CD14-positive monocyte (primary cell): ENCODE measurements at regions not wholly inside any gene's neighbourhood (a gene's known extent, or its start where the extent isn't known, plus 50 kb on each side); places are given as distances from the start of the nearest gene placed in this dataset.

Source experiments
- DNase-seq, 3 donors: peaks; one replicate each; pipeline ENCODE4 v3.0.0-alpha.2; 2011 to 2022
- H2AFZ ChIP-seq: 2 replicates; pipeline ENCODE4 v1.6.0; 2012; ENCODE audit warnings: mild to moderate bottlenecking, low read depth, low read length, inconsistent platforms; ENCODE audit not compliant: insufficient read depth, poor library complexity, severe bottlenecking
- H3K27ac ChIP-seq, 2 donors: 1 replicate in 1 of 2; 2 replicates in 1 of 2; pipeline ENCODE4 v1.5.1; 2012 to 2013; ENCODE audit warnings: low read length in 2 of 2, control low read depth in 1 of 2, inconsistent platforms in 1 of 2, low read depth in 1 of 2, mild to moderate bottlenecking in 1 of 2
- H3K27me3 ChIP-seq, 2 donors: one replicate each; pipeline versions ENCODE4 v1.6.0 to v1.6.1; 2011 to 2013; ENCODE audit warnings: low read length in 2 of 2; ENCODE audit not compliant: control insufficient read depth in 2 of 2, insufficient read depth in 2 of 2
- H3K36me3 ChIP-seq, 2 donors: replicated peaks in 1 of 2; 1 replicate in 1 of 2; 2 replicates in 1 of 2; pipeline versions ENCODE4 v1.5.1 to v1.6.1; 2012 to 2013; ENCODE audit warnings: low read length in 2 of 2, control low read depth in 1 of 2, inconsistent platforms in 1 of 2, mild to moderate bottlenecking in 1 of 2; ENCODE audit not compliant: insufficient read depth in 2 of 2, control insufficient read depth in 1 of 2
- H3K4me1 ChIP-seq, 2 donors: 1 replicate in 1 of 2; 2 replicates in 1 of 2; pipeline versions ENCODE4 v1.5.1 to v1.6.1; 2012 to 2013; ENCODE audit warnings: low read length in 2 of 2, control low read depth in 1 of 2, inconsistent platforms in 1 of 2, mild to moderate bottlenecking in 1 of 2, moderate library complexity in 1 of 2; ENCODE audit not compliant: insufficient read depth in 2 of 2, control insufficient read depth in 1 of 2
- H3K4me2 ChIP-seq: replicated peaks from 2 replicates; pipeline ENCODE3; 2012; ENCODE audit warnings: low read length, moderate library complexity, mild to moderate bottlenecking; ENCODE audit not compliant: poor library complexity, severe bottlenecking; ENCODE audit errors: extremely low read depth
- H3K4me3 ChIP-seq, 3 experiments: fragments of 200-600 bp in 1 of 3; sonication (generic) in 1 of 3; replicated peaks in 1 of 3; 1 replicate in 2 of 3; 2 replicates in 1 of 3; pipeline ENCODE4 v1.5.1; 2011 to 2013; ENCODE audit warnings: low read length in 3 of 3, mild to moderate bottlenecking in 3 of 3, control low read depth in 2 of 3, low read depth in 2 of 3, inconsistent platforms in 1 of 3, moderate library complexity in 1 of 3
- H3K79me2 ChIP-seq: 2 replicates; pipeline ENCODE4 v1.6.0; 2012; ENCODE audit warnings: mild to moderate bottlenecking, control low read depth, inconsistent platforms, low read length, moderate library complexity; ENCODE audit not compliant: insufficient read depth
- H3K9ac ChIP-seq: 2 replicates; pipeline ENCODE4 v1.6.0; 2017; ENCODE audit warnings: low read length, mild to moderate bottlenecking; ENCODE audit not compliant: insufficient read depth, poor library complexity, severe bottlenecking
- H3K9me3 ChIP-seq, 2 donors: replicated peaks in 1 of 2; 1 replicate in 1 of 2; 2 replicates in 1 of 2; pipeline versions ENCODE4 v1.5.1 to v1.6.1; 2012 to 2013; ENCODE audit warnings: low read length in 2 of 2, control low read depth in 1 of 2; ENCODE audit not compliant: control insufficient read depth in 1 of 2, insufficient read depth in 1 of 2
- H4K20me1 ChIP-seq: 2 replicates; pipeline ENCODE4 v1.6.0; 2012; ENCODE audit warnings: mild to moderate bottlenecking, low read length, control low read depth, moderate library complexity; ENCODE audit not compliant: insufficient read depth
- H3K27ac Mint-ChIP-seq, 7 donors: one replicate each; pipeline ENCODE4 v1.8.0; 2020; ENCODE audit warnings: mild to moderate bottlenecking in 7 of 7, mixed read lengths in 7 of 7, moderate library complexity in 6 of 7, inconsistent platforms in 2 of 7
- H3K27me3 Mint-ChIP-seq, 3 donors: one replicate each; pipeline ENCODE4 v1.8.0; 2021 to 2022; ENCODE audit warnings: low read depth in 3 of 3, mild to moderate bottlenecking in 3 of 3, mixed read lengths in 3 of 3, moderate library complexity in 3 of 3, inconsistent platforms in 1 of 3
- H3K36me3 Mint-ChIP-seq, 2 donors: one replicate each; pipeline ENCODE4 v1.8.0; 2020; ENCODE audit warnings: mixed read lengths in 2 of 2, inconsistent platforms in 1 of 2, mild to moderate bottlenecking in 1 of 2
- H3K4me1 Mint-ChIP-seq: one replicate; pipeline ENCODE4 v1.8.0; 2020; ENCODE audit warnings: mild to moderate bottlenecking, mixed read lengths
- H3K4me3 Mint-ChIP-seq, 2 donors: one replicate each; pipeline ENCODE4 v1.8.0; 2020; ENCODE audit warnings: mild to moderate bottlenecking in 2 of 2, mixed read lengths in 2 of 2, moderate library complexity in 1 of 2
- H3K9me3 Mint-ChIP-seq, 7 donors: one replicate each; pipeline ENCODE4 v1.8.0; 2020 to 2022; ENCODE audit warnings: mixed read lengths in 7 of 7, mild to moderate bottlenecking in 6 of 7, moderate library complexity in 6 of 7, inconsistent platforms in 2 of 7
- WGBS: methylation state at CpG from one replicate; pipeline ENCODE4 v1.1.5; 2013; ENCODE audit warnings: missing lambda C conversion rate; ENCODE audit not compliant: insufficient coverage; 5-methylcytosine and 5-hydroxymethylcytosine counted together
- intact Hi-C, 2 donors: fragments of 100-400 bp; cut with micrococcal nuclease; formaldehyde crosslinking; loops; one replicate each; pipeline versions ENCODE4 v1.15.0 to v1.15.1; 2023
- TF ChIP-seq, protein P1 (sequence below): fragments of 200-600 bp; IDR thresholded peaks from one replicate; pipeline ENCODE4 v1.8.0; 2022; ENCODE audit warnings: antibody characterized with exemption, mild to moderate bottlenecking

DNA sequence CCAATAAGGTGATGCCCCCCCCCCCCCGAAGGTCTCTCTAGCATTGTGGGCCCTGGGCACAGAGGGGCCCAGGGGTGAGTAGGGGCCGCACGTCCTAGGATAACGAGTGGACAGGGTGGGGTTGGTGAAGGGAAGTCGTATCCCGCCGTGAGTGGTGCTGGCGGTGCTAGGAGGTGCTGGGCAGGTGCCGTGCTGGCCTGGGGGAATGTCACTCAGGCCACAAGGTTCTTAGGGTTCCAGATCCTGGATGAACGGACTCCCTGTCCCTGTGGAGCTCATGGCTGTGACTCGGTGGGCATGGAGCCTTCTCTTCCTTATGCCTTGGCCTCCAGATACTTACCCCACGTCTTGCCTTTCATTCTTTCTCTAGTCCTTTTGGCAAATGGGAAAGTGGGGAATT, 157.4 kb upstream of the SOX1 start:
- Histone ChIP-seq H3K4me2 (no peak overlapping the region), H3K27me3 (no peaks in the 10 kb centered on the region), H4K20me1 (no peaks in the 10 kb centered on the region), H3K9ac (no peak overlapping the region), H3K27ac (no peak overlapping the region), H3K4me1 (no peaks in the 10 kb centered on the region), H2AFZ (no peak overlapping the region), H3K79me2 (no peaks in the 10 kb centered on the region), H3K36me3 (no peaks in the 10 kb centered on the region), H3K4me3 (no peak overlapping the region), H3K9me3 (no peaks in the 10 kb centered on the region)
- no peak for DNase-seq
- Mint-ChIP-seq H3K27me3 (peaks cover 0 to 4% (median 2%) of the 10 kb centered on the region in 3 donors), H3K36me3 (no peaks in the 10 kb centered on the region), H3K27ac (peak overlapping the region in 1 of 7 donors; percentile 54), H3K9me3 (peaks cover 0 to 10% (median 4%) of the 10 kb centered on the region in 7 donors), H3K4me3 (no peak overlapping the region), H3K4me1 (no peaks in the 10 kb centered on the region)
- WGBS: 93% methylated on average over 8 of the region's 12 CpGs
- TF ChIP-seq, protein P1, sequence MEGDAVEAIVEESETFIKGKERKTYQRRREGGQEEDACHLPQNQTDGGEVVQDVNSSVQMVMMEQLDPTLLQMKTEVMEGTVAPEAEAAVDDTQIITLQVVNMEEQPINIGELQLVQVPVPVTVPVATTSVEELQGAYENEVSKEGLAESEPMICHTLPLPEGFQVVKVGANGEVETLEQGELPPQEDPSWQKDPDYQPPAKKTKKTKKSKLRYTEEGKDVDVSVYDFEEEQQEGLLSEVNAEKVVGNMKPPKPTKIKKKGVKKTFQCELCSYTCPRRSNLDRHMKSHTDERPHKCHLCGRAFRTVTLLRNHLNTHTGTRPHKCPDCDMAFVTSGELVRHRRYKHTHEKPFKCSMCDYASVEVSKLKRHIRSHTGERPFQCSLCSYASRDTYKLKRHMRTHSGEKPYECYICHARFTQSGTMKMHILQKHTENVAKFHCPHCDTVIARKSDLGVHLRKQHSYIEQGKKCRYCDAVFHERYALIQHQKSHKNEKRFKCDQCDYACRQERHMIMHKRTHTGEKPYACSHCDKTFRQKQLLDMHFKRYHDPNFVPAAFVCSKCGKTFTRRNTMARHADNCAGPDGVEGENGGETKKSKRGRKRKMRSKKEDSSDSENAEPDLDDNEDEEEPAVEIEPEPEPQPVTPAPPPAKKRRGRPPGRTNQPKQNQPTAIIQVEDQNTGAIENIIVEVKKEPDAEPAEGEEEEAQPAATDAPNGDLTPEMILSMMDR: no peak
- intact Hi-C loops: no loop called here

DNA sequence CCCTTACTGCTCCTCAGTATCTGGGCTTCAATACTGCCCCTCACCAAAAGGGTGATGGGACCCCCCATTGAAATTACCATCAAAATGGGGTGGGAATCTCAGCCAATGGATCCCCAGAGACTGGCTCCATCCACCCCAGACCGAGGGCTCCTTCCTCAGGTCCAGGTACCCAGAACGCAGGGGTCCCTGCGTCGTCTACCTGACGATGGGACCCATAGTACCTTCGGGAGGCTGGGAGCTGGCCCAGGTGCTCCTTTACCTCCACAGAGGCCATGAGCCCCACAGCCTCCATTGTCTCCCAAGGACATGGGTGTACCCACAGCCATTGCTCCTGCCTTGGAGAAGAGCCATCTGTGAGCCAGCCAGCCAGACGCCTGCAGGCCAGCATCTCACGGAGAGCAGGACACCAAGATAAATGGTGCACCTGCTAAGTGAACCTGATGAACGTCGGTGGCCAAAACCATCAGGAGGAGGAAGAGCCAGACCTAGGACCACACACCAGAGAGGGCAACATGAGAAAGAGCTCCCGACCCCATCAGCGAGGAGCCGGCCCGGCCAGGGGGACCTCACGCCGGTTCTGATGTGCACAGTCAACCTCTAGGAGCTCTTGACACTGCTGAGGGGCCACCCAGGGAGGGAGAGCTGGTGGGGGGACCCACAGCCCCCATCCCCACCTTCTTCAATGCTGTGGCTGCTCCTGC, 156.8 kb upstream of the SOX1 start:
- Mint-ChIP-seq H3K4me1 (no peaks in the 10 kb centered on the region), H3K9me3 (peaks cover 0 to 10% (median 4%) of the 10 kb centered on the region in 7 donors), H3K36me3 (no peaks in the 10 kb centered on the region), H3K27me3 (peaks cover 0 to 2% (median 2%) of the 10 kb centered on the region in 3 donors), H3K4me3 (no peak overlapping the region), H3K27ac (no peak overlapping the region)
- Histone ChIP-seq H3K4me1 (no peaks in the 10 kb centered on the region), H3K4me3 (no peak overlapping the region), H3K27me3 (no peaks in the 10 kb centered on the region), H3K4me2 (no peak overlapping the region), H3K9ac (no peak overlapping the region), H3K36me3 (no peaks in the 10 kb centered on the region), H4K20me1 (no peaks in the 10 kb centered on the region), H3K27ac (no peak overlapping the region), H2AFZ (no peak overlapping the region), H3K9me3 (no peaks in the 10 kb centered on the region), H3K79me2 (no peaks in the 10 kb centered on the region)
- intact Hi-C loops: no loop called here
- TF ChIP-seq, protein P1: no peak
- DNase-seq: no peak
- 94% methylated on average over 15 of the region's 16 CpGs for WGBS
